ENCODE measurements at regions not wholly inside any gene's neighbourhood (a gene's known extent, or its start where the extent isn't known, plus 50 kb on each side); places are given as distances from the start of the nearest gene placed in this dataset.

- intact Hi-C loops (cut with micrococcal nuclease) = no loop called here
- Mint-ChIP-seq H3K27ac (no peak overlapping the region), H3K4me1 (no peaks in the 10 kb centered on the region), H3K4me3 (no peak overlapping the region), H3K9me3 (ENCODE audit: insufficient read depth) (no peaks in the 10 kb centered on the region), H3K27me3 (no peaks in the 10 kb centered on the region)
- Histone ChIP-seq H3K4me2 (replicated peaks; ENCODE audit: low read depth, low read length, poor library complexity, severe bottlenecking) (no peak overlapping the region), H4K20me1 (ENCODE audit: control insufficient read depth, insufficient read depth, low read length, poor library complexity, severe bottlenecking) (no peaks in the 10 kb centered on the region), H2AFZ (ENCODE audit: insufficient read depth, low read depth, low read length, poor library complexity, severe bottlenecking) (no peak overlapping the region), H3K36me3 (replicated peaks in 1 of 2; ENCODE audit: control extremely low read depth in 1 of 2, control insufficient read depth in 1 of 2, extremely low read depth in 1 of 2, insufficient read depth in 2 of 2, low read length in 1 of 2) (no peaks in the 10 kb centered on the region), H3K9me3 (ENCODE audit: control extremely low read depth in 1 of 3, control insufficient read depth in 2 of 3, insufficient read depth in 1 of 3, low read length in 2 of 3) (peaks cover 0 to 3% (median 0%) of the 10 kb centered on the region in 3 donors), H3K27me3 (replicated peaks in 1 of 4; ENCODE audit: control extremely low read depth in 1 of 4, control insufficient read depth in 3 of 4, insufficient read depth in 4 of 4, low read length in 3 of 4) (no peaks in the 10 kb centered on the region), H3K79me2 (ENCODE audit: control insufficient read depth, insufficient read depth, low read length) (no peaks in the 10 kb centered on the region), H3K9ac (ENCODE audit: low read length) (no peak overlapping the region), H3K4me3 (ENCODE audit: control extremely low read depth in 1 of 5, extremely low read depth in 1 of 5, insufficient read depth in 1 of 5, low read depth in 2 of 5, low read length in 4 of 5) (no peak overlapping the region), H3K4me1 (ENCODE audit: control insufficient read depth in 2 of 2, insufficient read depth in 2 of 2, low read length in 2 of 2) (no peaks in the 10 kb centered on the region), H3K27ac (ENCODE audit: low read length in 2 of 2) (no peak overlapping the region)
- no peak for ATAC-seq (ENCODE audit: low read depth)
- ChIA-PET CTCF (no interaction called here), POLR2A (no interaction called here)
- 60% methylated on average over 1 of the region's 1 CpG for WGBS (ENCODE audit: insufficient coverage)
- TF ChIP-seq EZH2 (IDR thresholded peaks at IDR 0.05; ENCODE audit: borderline replicate concordance, insufficient read depth, low read depth, low read length, poor library complexity, severe bottlenecking) = no peak
- no peak for TF ChIP-seq CTCF (IDR thresholded peaks at IDR 0.05)
- DNase-seq = no peak
Measured at GRCh38 chr7:118969370-118969769, 744.9 kb downstream of the ANKRD7 start.

DNA sequence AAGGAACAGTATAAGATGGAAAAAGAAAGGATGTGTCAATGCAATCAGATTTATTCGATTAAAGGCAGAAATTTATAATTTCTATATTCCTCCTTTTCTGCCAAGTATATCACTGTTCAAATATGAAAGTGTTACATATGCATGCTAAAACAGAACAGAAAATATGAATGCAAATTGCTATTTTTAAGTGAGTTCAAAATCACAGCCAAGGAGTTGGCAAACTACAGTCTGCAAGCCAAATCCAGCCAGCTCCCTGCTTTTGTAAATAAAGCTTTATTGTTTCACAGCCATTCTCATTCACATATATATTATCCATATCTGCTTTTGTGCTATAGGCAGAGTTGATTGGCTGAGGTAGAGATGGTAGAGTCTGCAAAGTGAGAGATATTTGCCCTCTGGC lies 747.2 kb downstream of the ANKRD7 start:
- Histone ChIP-seq H3K4me2 (replicated peaks; ENCODE audit: low read depth, low read length, poor library complexity, severe bottlenecking) (no peak overlapping the region), H3K4me1 (ENCODE audit: control insufficient read depth in 2 of 2, insufficient read depth in 2 of 2, low read length in 2 of 2) (no peaks in the 10 kb centered on the region), H3K36me3 (replicated peaks in 1 of 2; ENCODE audit: control extremely low read depth in 1 of 2, control insufficient read depth in 1 of 2, extremely low read depth in 1 of 2, insufficient read depth in 2 of 2, low read length in 1 of 2) (no peaks in the 10 kb centered on the region), H2AFZ (ENCODE audit: insufficient read depth, low read depth, low read length, poor library complexity, severe bottlenecking) (no peak overlapping the region), H3K9me3 (ENCODE audit: control extremely low read depth in 1 of 3, control insufficient read depth in 2 of 3, insufficient read depth in 1 of 3, low read length in 2 of 3) (peaks cover 0 to 3% (median 0%) of the 10 kb centered on the region in 3 donors), H4K20me1 (ENCODE audit: control insufficient read depth, insufficient read depth, low read length, poor library complexity, severe bottlenecking) (no peaks in the 10 kb centered on the region), H3K27ac (ENCODE audit: low read length in 2 of 2) (no peak overlapping the region), H3K27me3 (replicated peaks in 1 of 4; ENCODE audit: control extremely low read depth in 1 of 4, control insufficient read depth in 3 of 4, insufficient read depth in 4 of 4, low read length in 3 of 4) (no peaks in the 10 kb centered on the region), H3K9ac (ENCODE audit: low read length) (no peak overlapping the region), H3K4me3 (ENCODE audit: control extremely low read depth in 1 of 5, extremely low read depth in 1 of 5, insufficient read depth in 1 of 5, low read depth in 2 of 5, low read length in 4 of 5) (no peak overlapping the region), H3K79me2 (ENCODE audit: control insufficient read depth, insufficient read depth, low read length) (no peaks in the 10 kb centered on the region)
- Mint-ChIP-seq H3K27ac (no peak overlapping the region), H3K4me1 (no peaks in the 10 kb centered on the region), H3K4me3 (no peak overlapping the region), H3K27me3 (no peaks in the 10 kb centered on the region), H3K9me3 (ENCODE audit: insufficient read depth) (peaks cover under 1% of the 10 kb centered on the region)
- intact Hi-C loops (cut with micrococcal nuclease) = no loop called here
- WGBS (ENCODE audit: insufficient coverage) = no CpG with 5 or more reads among the region's 1 CpG
- ChIA-PET CTCF (no interaction called here), POLR2A (no interaction called here)
- DNase-seq (no peak), ATAC-seq (ENCODE audit: low read depth) (no peak)
- TF ChIP-seq EZH2 (IDR thresholded peaks at IDR 0.05; ENCODE audit: borderline replicate concordance, insufficient read depth, low read depth, low read length, poor library complexity, severe bottlenecking) = no peak
- no peak for TF ChIP-seq CTCF (IDR thresholded peaks at IDR 0.05)
